Neuronal stem cell (in vitro differentiated cells): ENCODE measurements at regions not wholly inside any gene's neighbourhood (a gene's known extent, or its start where the extent isn't known, plus 50 kb on each side); places are given as distances from the start of the nearest gene placed in this dataset.

Experiments used
- DNase-seq: peaks from one replicate; pipeline ENCODE4 v3.0.0-alpha.2; 2013; ENCODE audit warnings: low spot score
- H2AFZ ChIP-seq: one replicate; pipeline ENCODE4 v1.6.1; 2013; ENCODE audit warnings: mild to moderate bottlenecking, low read length, inconsistent platforms
- H2AK5ac ChIP-seq: 2 replicates; pipeline ENCODE4 v1.6.1; 2013; ENCODE audit warnings: low read depth, mild to moderate bottlenecking, inconsistent platforms, low read length, moderate library complexity, mixed read lengths
- H2BK120ac ChIP-seq: 2 replicates; pipeline ENCODE4 v1.6.1; 2013; ENCODE audit warnings: low read depth, mild to moderate bottlenecking, inconsistent platforms, low read length, moderate library complexity, mixed read lengths
- H2BK12ac ChIP-seq: one replicate; pipeline ENCODE4 v1.6.1; 2013; ENCODE audit warnings: low read length, inconsistent platforms
- H2BK15ac ChIP-seq: 2 replicates; pipeline ENCODE4 v1.6.1; 2013; ENCODE audit warnings: mild to moderate bottlenecking, low read length, inconsistent platforms, mixed read lengths
- H2BK5ac ChIP-seq: one replicate; pipeline ENCODE4 v1.6.1; 2013; ENCODE audit warnings: inconsistent platforms, mild to moderate bottlenecking, low read length, moderate library complexity
- H3K14ac ChIP-seq: one replicate; pipeline ENCODE4 v1.6.1; 2013; ENCODE audit warnings: low read length, inconsistent platforms
- H3K18ac ChIP-seq: 2 replicates; pipeline ENCODE4 v1.6.1; 2013; ENCODE audit warnings: low read length, inconsistent platforms
- H3K23ac ChIP-seq: 2 replicates; pipeline ENCODE4 v1.6.1; 2013; ENCODE audit warnings: low read depth, mild to moderate bottlenecking, mixed read lengths, low read length, inconsistent platforms; ENCODE audit not compliant: poor library complexity
- H3K27ac ChIP-seq: replicated peaks from 3 replicates; pipeline ENCODE4 v1.5.1; 2013; ENCODE audit warnings: low read length, inconsistent platforms
- H3K27me3 ChIP-seq, 3 experiments: 2 replicates each; pipeline ENCODE4 v1.6.1; 2013; ENCODE audit warnings: low read length in 3 of 3, mild to moderate bottlenecking in 2 of 3, inconsistent platforms in 1 of 3, low read depth in 1 of 3, mixed read lengths in 1 of 3, moderate library complexity in 1 of 3; ENCODE audit not compliant: control insufficient read depth in 3 of 3, insufficient read depth in 3 of 3
- H3K36me3 ChIP-seq, 2 donors: replicated peaks in 1 of 2; 2 replicates each; pipeline ENCODE4 v1.6.1; 2013; ENCODE audit warnings: low read length in 2 of 2; ENCODE audit not compliant: control insufficient read depth in 2 of 2, insufficient read depth in 2 of 2
- H3K4ac ChIP-seq: 2 replicates; pipeline ENCODE4 v1.6.1; 2013; ENCODE audit warnings: inconsistent platforms, mild to moderate bottlenecking, low read length, moderate library complexity
- H3K4me1 ChIP-seq, 2 donors: 1 replicate in 1 of 2; 2 replicates in 1 of 2; pipeline ENCODE4 v1.6.1; 2013; ENCODE audit warnings: low read length in 2 of 2, low read depth in 1 of 2; ENCODE audit not compliant: control insufficient read depth in 2 of 2, insufficient read depth in 1 of 2
- H3K4me2 ChIP-seq: one replicate; pipeline ENCODE4 v1.6.1; 2013; ENCODE audit warnings: mild to moderate bottlenecking, low read length, inconsistent platforms; ENCODE audit not compliant: insufficient read depth, poor library complexity, severe bottlenecking
- H3K4me3 ChIP-seq, 2 donors: 2 replicates each; pipeline ENCODE4 v1.5.1; 2013; ENCODE audit warnings: low read length in 2 of 2, mild to moderate bottlenecking in 2 of 2, inconsistent platforms in 1 of 2, moderate library complexity in 1 of 2
- H3K79me1 ChIP-seq: one replicate; pipeline ENCODE4 v1.6.1; 2013; ENCODE audit warnings: low read depth, mild to moderate bottlenecking, inconsistent platforms, low read length, moderate library complexity
- H3K9ac ChIP-seq: one replicate; pipeline ENCODE4 v1.6.1; 2013; ENCODE audit warnings: mild to moderate bottlenecking, low read depth, low read length, inconsistent platforms; ENCODE audit not compliant: poor library complexity
- H3K9me3 ChIP-seq, 2 donors: replicated peaks in 1 of 2; 2 replicates each; pipeline versions ENCODE3 to v1.6.1; 2013; ENCODE audit warnings: low read length in 2 of 2, mild to moderate bottlenecking in 2 of 2, inconsistent platforms in 1 of 2, low read depth in 1 of 2, mixed read lengths in 1 of 2, moderate library complexity in 1 of 2; ENCODE audit not compliant: control insufficient read depth in 2 of 2, insufficient read depth in 1 of 2
- H4K8ac ChIP-seq: one replicate; pipeline ENCODE4 v1.6.1; 2013; ENCODE audit warnings: low read depth, mild to moderate bottlenecking, inconsistent platforms, low read length, moderate library complexity
- H4K91ac ChIP-seq: one replicate; pipeline ENCODE4 v1.6.1; 2013; ENCODE audit warnings: low read length, low read depth, mild to moderate bottlenecking, inconsistent platforms; ENCODE audit not compliant: poor library complexity
- WGBS, 2 donors: extraction: QIAGEN DNeasy Blood & Tissue Kit; methylation state at CpG; one replicate each; pipeline ENCODE4 v1.1.7; 2013; ENCODE audit warnings: missing lambda C conversion rate in 2 of 2, mixed read lengths in 1 of 2; ENCODE audit not compliant: insufficient read length in 2 of 2, insufficient replicate concordance in 1 of 2; ENCODE audit errors: extremely low coverage in 2 of 2; 5-methylcytosine and 5-hydroxymethylcytosine counted together

- no CpG with 5 or more reads among the region's 1 CpG for WGBS, 2 donors
- H3K4me2 ChIP-seq = no peak overlapping the region
Measured at GRCh38 chr15:69782139-69782658, 315.5 kb downstream of the TLE3 start.

GRCh38 chr15:69782809-69783208 lies 314.9 kb downstream of the TLE3 start:
- H3K4me1 ChIP-seq = peaks cover 0 to 2% of the 10 kb centered on the region in 2 donors
- H2BK5ac ChIP-seq = no peak overlapping the region
- H3K79me1 ChIP-seq = no peaks in the 10 kb centered on the region
- H3K9ac ChIP-seq = no peak overlapping the region
- no peak overlapping the region for H3K4me3 ChIP-seq
- H2BK120ac ChIP-seq = no peak overlapping the region
- no peak overlapping the region for H3K23ac ChIP-seq
- no peaks in the 10 kb centered on the region for H3K27me3 ChIP-seq
- H2BK15ac ChIP-seq = no peak overlapping the region
- H3K14ac ChIP-seq = no peak overlapping the region
- no peak overlapping the region for H2AFZ ChIP-seq
- peak overlapping the region; percentile 23 for H3K18ac ChIP-seq
- H3K9me3 ChIP-seq = peaks cover 0 to 2% of the 10 kb centered on the region in 2 donors
- no peaks in the 10 kb centered on the region for H3K36me3 ChIP-seq
- no peak overlapping the region for H2BK12ac ChIP-seq
- H2AK5ac ChIP-seq = no peak overlapping the region
- WGBS, 2 donors = no CpG with 5 or more reads among the region's 5 CpGs
- H3K4me2 ChIP-seq = no peak overlapping the region
- H3K27ac ChIP-seq = no peak overlapping the region
- H3K4ac ChIP-seq = no peak overlapping the region
- H4K8ac ChIP-seq = no peak overlapping the region
- no peak overlapping the region for H4K91ac ChIP-seq
- DNase-seq = no peak

More at GRCh38 chr15:69782139-69782658, 315.5 kb downstream of the TLE3 start:
- Histone ChIP-seq H3K14ac (no peak overlapping the region), H3K18ac (no peak overlapping the region), H3K79me1 (no peaks in the 10 kb centered on the region), H3K27ac (no peak overlapping the region), H4K8ac (no peak overlapping the region), H3K23ac (no peak overlapping the region), H3K9me3 (peaks cover 0 to 2% of the 10 kb centered on the region in 2 donors), H3K27me3 (no peaks in the 10 kb centered on the region), H2AFZ (no peak overlapping the region), H3K4ac (no peak overlapping the region), H3K9ac (no peak overlapping the region), H2BK15ac (no peak overlapping the region), H2BK120ac (no peak overlapping the region), H3K4me3 (no peak overlapping the region), H3K36me3 (no peaks in the 10 kb centered on the region), H2AK5ac (no peak overlapping the region), H4K91ac (no peak overlapping the region), H2BK12ac (no peak overlapping the region), H3K4me1 (peaks cover 0 to 2% of the 10 kb centered on the region in 2 donors), H2BK5ac (no peak overlapping the region)
- DNase-seq = no peak

GRCh38 chr15:69783211-69783610 lies 314.5 kb downstream of the TLE3 start:
- Histone ChIP-seq H3K79me1 (no peaks in the 10 kb centered on the region), H2BK120ac (no peak overlapping the region), H3K9me3 (peaks cover 0 to 2% of the 10 kb centered on the region in 2 donors), H2BK15ac (no peak overlapping the region), H3K23ac (no peak overlapping the region), H2AK5ac (no peak overlapping the region), H3K18ac (no peak overlapping the region), H4K91ac (no peak overlapping the region), H4K8ac (no peak overlapping the region), H3K4ac (no peak overlapping the region), H3K27ac (no peak overlapping the region), H3K4me1 (peaks cover 0 to 2% of the 10 kb centered on the region in 2 donors), H2BK12ac (no peak overlapping the region), H2BK5ac (no peak overlapping the region), H3K4me2 (no peak overlapping the region), H3K14ac (no peak overlapping the region), H3K27me3 (no peaks in the 10 kb centered on the region), H3K9ac (no peak overlapping the region), H2AFZ (no peak overlapping the region), H3K36me3 (no peaks in the 10 kb centered on the region), H3K4me3 (no peak overlapping the region)
- WGBS, 2 donors = no CpG with 5 or more reads among the region's 9 CpGs
- no peak for DNase-seq

GRCh38 chr15:69784798-69785566 lies 312.7 kb downstream of the TLE3 start:
- no peak overlapping the region for H3K18ac ChIP-seq
- H3K27ac ChIP-seq = no peak overlapping the region
- no peak overlapping the region for H2BK5ac ChIP-seq
- H2BK12ac ChIP-seq = no peak overlapping the region
- no peak overlapping the region for H4K8ac ChIP-seq
- H3K9ac ChIP-seq = no peak overlapping the region
- no peak overlapping the region for H3K23ac ChIP-seq
- no peak for DNase-seq
- H3K4ac ChIP-seq = no peak overlapping the region
- H3K14ac ChIP-seq = no peak overlapping the region
- WGBS, 2 donors = no CpG with 5 or more reads among the region's 5 CpGs
- H2BK120ac ChIP-seq = no peak overlapping the region
- no peak overlapping the region for H3K4me2 ChIP-seq
- H2AFZ ChIP-seq = no peak overlapping the region
- H3K4me3 ChIP-seq = no peak overlapping the region
- no peaks in the 10 kb centered on the region for H3K36me3 ChIP-seq
- no peak overlapping the region for H2BK15ac ChIP-seq
- H2AK5ac ChIP-seq = no peak overlapping the region
- H3K27me3 ChIP-seq = no peaks in the 10 kb centered on the region
- H3K9me3 ChIP-seq = no peaks in the 10 kb centered on the region
- peaks cover 0 to 2% of the 10 kb centered on the region in 2 donors for H3K4me1 ChIP-seq
- H4K91ac ChIP-seq = no peak overlapping the region
- no peaks in the 10 kb centered on the region for H3K79me1 ChIP-seq
